Adrenal gland (tissue), 9 donors: ENCODE measurements at regions not wholly inside any gene's neighbourhood (a gene's known extent, or its start where the extent isn't known, plus 50 kb on each side); places are given as distances from the start of the nearest gene placed in this dataset.

Experiments
- DNase-seq, 7 donors: peaks; one replicate each; pipeline ENCODE4 v3.0.0-alpha.2; 2019 to 2020
- H3K27ac ChIP-seq, 5 donors: fragments of 200-600 bp; sonication (generic) in 4 of 5; 1 replicate in 3 of 5; 2 replicates in 2 of 5; pipeline versions ENCODE4 v1.5.1 to v1.8.0; 2016 to 2020; ENCODE audit warnings: mild to moderate bottlenecking in 1 of 5
- H3K27me3 ChIP-seq: fragments of 200-600 bp; 2 replicates; pipeline ENCODE4 v1.8.0; 2021
- H3K36me3 ChIP-seq, 2 donors: fragments of 200-600 bp; replicated peaks in 1 of 2; 1 replicate in 1 of 2; 2 replicates in 1 of 2; pipeline versions ENCODE4 v1.5.1 to v1.8.0; 2018 to 2022
- H3K4me1 ChIP-seq, 2 donors: fragments of 200-600 bp; replicated peaks in 1 of 2; 1 replicate in 1 of 2; 2 replicates in 1 of 2; pipeline versions ENCODE4 v1.5.1 to v1.8.0; 2018 to 2021
- H3K4me3 ChIP-seq, 4 donors: fragments of 200-600 bp; sonication (generic) in 3 of 4; one replicate each; pipeline ENCODE4 v1.5.1; 2016 to 2018
- H3K9me3 ChIP-seq, 3 donors: fragments of 200-600 bp; sonication (generic) in 1 of 3; replicated peaks in 1 of 3; 1 replicate in 2 of 3; 2 replicates in 1 of 3; pipeline versions ENCODE4 v1.5.1 to v1.8.0; 2016 to 2021
- POLR2A ChIP-seq, 2 donors: fragments of 450-650 bp; IDR thresholded peaks; one replicate each; pipeline ENCODE4 v1.6.1; 2017; ENCODE audit warnings: antibody characterized with exemption in 2 of 2, mild to moderate bottlenecking in 2 of 2, moderate library complexity in 1 of 2
- WGBS, 4 donors: extraction: QIAGEN DNeasy Blood & Tissue Kit in 2 of 4; methylation state at CpG; one replicate each; pipeline versions ENCODE4 v1.1.5 to v1.1.7; 2013 to 2017; 5-methylcytosine and 5-hydroxymethylcytosine counted together
- intact Hi-C, 2 donors: fragments of 100-400 bp; cut with DNase I; formaldehyde crosslinking; loops; one replicate each; pipeline versions ENCODE4 v1.14.1 to v1.15.0; 2022 to 2023
- TF ChIP-seq, protein P1 (sequence below), 6 experiments: fragments of 450-650 bp in 4 of 6; fragments of 200-600 bp in 2 of 6; sonication (generic) in 1 of 6; IDR thresholded peaks; 1 replicate in 5 of 6; 2 replicates in 1 of 6; pipeline versions ENCODE4 v1.5.1 to v1.8.0; 2016 to 2021; ENCODE audit warnings: antibody characterized with exemption in 6 of 6, mild to moderate bottlenecking in 2 of 6, moderate library complexity in 1 of 6
- donor health status: healthy with polysubstance abuse.
- donor health status: Bipolar disorder and iron deficiency.
- donor health status: DM: yes; HTN: yes; CAD: no.
- donor health status: DM: no; HTN: no; CAD: no.
- donor health status: DM: no; HTN: no; CAD: no.

- intact Hi-C loops: loop anchor here in 1 of 2 donors (5.0 kb wide), 1 partner anchor 69 kb away; no protein-coding TSS in a partner anchor
- Histone ChIP-seq H3K4me3 (no peak overlapping the region), H3K36me3 (no peaks in the 10 kb centered on the region), H3K4me1 (peaks cover 5 to 24% of the 10 kb centered on the region in 2 donors), H3K9me3 (no peaks in the 10 kb centered on the region), H3K27ac (no peak overlapping the region), H3K27me3 (no peaks in the 10 kb centered on the region)
- WGBS, 4 donors: 68 to 86% (median 83%) methylated on average over 6 to 9 of the region's 9 CpGs
- TF ChIP-seq, protein P1, sequence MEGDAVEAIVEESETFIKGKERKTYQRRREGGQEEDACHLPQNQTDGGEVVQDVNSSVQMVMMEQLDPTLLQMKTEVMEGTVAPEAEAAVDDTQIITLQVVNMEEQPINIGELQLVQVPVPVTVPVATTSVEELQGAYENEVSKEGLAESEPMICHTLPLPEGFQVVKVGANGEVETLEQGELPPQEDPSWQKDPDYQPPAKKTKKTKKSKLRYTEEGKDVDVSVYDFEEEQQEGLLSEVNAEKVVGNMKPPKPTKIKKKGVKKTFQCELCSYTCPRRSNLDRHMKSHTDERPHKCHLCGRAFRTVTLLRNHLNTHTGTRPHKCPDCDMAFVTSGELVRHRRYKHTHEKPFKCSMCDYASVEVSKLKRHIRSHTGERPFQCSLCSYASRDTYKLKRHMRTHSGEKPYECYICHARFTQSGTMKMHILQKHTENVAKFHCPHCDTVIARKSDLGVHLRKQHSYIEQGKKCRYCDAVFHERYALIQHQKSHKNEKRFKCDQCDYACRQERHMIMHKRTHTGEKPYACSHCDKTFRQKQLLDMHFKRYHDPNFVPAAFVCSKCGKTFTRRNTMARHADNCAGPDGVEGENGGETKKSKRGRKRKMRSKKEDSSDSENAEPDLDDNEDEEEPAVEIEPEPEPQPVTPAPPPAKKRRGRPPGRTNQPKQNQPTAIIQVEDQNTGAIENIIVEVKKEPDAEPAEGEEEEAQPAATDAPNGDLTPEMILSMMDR (IDR thresholded peaks at IDR 0.05): no peak
- TF ChIP-seq POLR2A (IDR thresholded peaks at IDR 0.05): no peak
- DNase-seq: no peak
These were observed 75.4 kb downstream of the TENT5C start for GRCh38 chr1:117681093-117681900.

- Histone ChIP-seq H3K27me3 (no peaks in the 10 kb centered on the region), H3K4me1 (peaks cover 5 to 29% of the 10 kb centered on the region in 2 donors), H3K4me3 (no peak overlapping the region), H3K36me3 (no peaks in the 10 kb centered on the region), H3K9me3 (no peaks in the 10 kb centered on the region), H3K27ac (no peak overlapping the region)
- TF ChIP-seq, protein P1 (IDR thresholded peaks at IDR 0.05): no peak
- no peak for TF ChIP-seq POLR2A (IDR thresholded peaks at IDR 0.05)
- 88 to 98% (median 93%) methylated on average over 2 to 3 of the region's 3 CpGs for WGBS, 4 donors
- DNase-seq: no peak
- intact Hi-C loops: loop anchor here in 1 of 2 donors (5.0 kb wide), 1 partner anchor 70 kb away; no protein-coding TSS in a partner anchor
These were observed 76.0 kb downstream of the TENT5C start for GRCh38 chr1:117681901-117682250.

DNA sequence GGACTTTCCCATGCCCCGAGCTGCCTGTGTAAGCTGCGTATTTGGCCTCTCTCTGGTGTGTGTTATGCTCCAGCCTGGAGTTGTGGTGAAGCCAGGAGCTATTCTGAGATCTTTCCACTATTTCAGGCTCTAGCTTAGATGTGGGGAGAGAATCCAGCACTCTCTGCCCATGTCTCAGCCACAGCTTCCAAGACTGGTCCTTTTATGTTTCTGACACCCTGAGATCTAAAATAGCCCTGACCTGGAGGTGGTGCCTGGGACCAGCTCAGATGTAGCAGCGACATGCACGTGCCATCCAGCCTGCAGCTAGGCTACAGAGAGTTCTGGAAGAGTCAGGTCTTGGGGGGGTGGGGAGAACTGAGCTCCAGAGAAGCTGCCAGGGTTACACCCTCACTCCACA, 76.5 kb downstream of the TENT5C start:
- Histone ChIP-seq H3K27me3 (no peaks in the 10 kb centered on the region), H3K4me1 (peaks cover 5 to 32% of the 10 kb centered on the region in 2 donors), H3K36me3 (no peaks in the 10 kb centered on the region), H3K9me3 (no peaks in the 10 kb centered on the region), H3K4me3 (no peak overlapping the region), H3K27ac (no peak overlapping the region)
- TF ChIP-seq POLR2A (IDR thresholded peaks at IDR 0.05): no peak
- no peak for DNase-seq
- intact Hi-C loops: loop anchor here in 1 of 2 donors (5.0 kb wide), 1 partner anchor 70 kb away; no protein-coding TSS in a partner anchor
- WGBS, 4 donors: 93 to 98% (median 96%) methylated on average over 4 of the region's 4 CpGs

- DNase-seq: no peak
- intact Hi-C loops: loop anchor here in 1 of 2 donors (5.0 kb wide), 1 partner anchor 71 kb away; no protein-coding TSS in a partner anchor
- 93 to 94% (median 94%) methylated on average over 5 to 6 of the region's 6 CpGs for WGBS, 4 donors
- no peaks in the 10 kb centered on the region for H3K9me3 ChIP-seq
- peaks cover 0 to 23% of the 10 kb centered on the region in 2 donors for H3K4me1 ChIP-seq
- H3K36me3 ChIP-seq: no peaks in the 10 kb centered on the region
- no peaks in the 10 kb centered on the region for H3K27me3 ChIP-seq
- no peak overlapping the region for H3K4me3 ChIP-seq
- no peak overlapping the region for H3K27ac ChIP-seq
- TF ChIP-seq, protein P1 (IDR thresholded peaks at IDR 0.05): no peak
- no peak for TF ChIP-seq POLR2A (IDR thresholded peaks at IDR 0.05)
These were observed 77.9 kb downstream of the TENT5C start for GRCh38 chr1:117683571-117684285.
